Adrenal gland (tissue), 9 donors: ENCODE measurements at regions not wholly inside any gene's neighbourhood (a gene's known extent, or its start where the extent isn't known, plus 50 kb on each side); places are given as distances from the start of the nearest gene placed in this dataset.

Experiments used
- DNase-seq, 7 donors: peaks; one replicate each; pipeline ENCODE4 v3.0.0-alpha.2; 2019 to 2020
- H3K27ac ChIP-seq, 5 donors: fragments of 200-600 bp; sonication (generic) in 4 of 5; 1 replicate in 3 of 5; 2 replicates in 2 of 5; pipeline versions ENCODE4 v1.5.1 to v1.8.0; 2016 to 2020; ENCODE audit warnings: mild to moderate bottlenecking in 1 of 5
- H3K27me3 ChIP-seq: fragments of 200-600 bp; 2 replicates; pipeline ENCODE4 v1.8.0; 2021
- H3K36me3 ChIP-seq, 2 donors: fragments of 200-600 bp; replicated peaks in 1 of 2; 1 replicate in 1 of 2; 2 replicates in 1 of 2; pipeline versions ENCODE4 v1.5.1 to v1.8.0; 2018 to 2022
- H3K4me1 ChIP-seq, 2 donors: fragments of 200-600 bp; replicated peaks in 1 of 2; 1 replicate in 1 of 2; 2 replicates in 1 of 2; pipeline versions ENCODE4 v1.5.1 to v1.8.0; 2018 to 2021
- H3K4me3 ChIP-seq, 4 donors: fragments of 200-600 bp; sonication (generic) in 3 of 4; one replicate each; pipeline ENCODE4 v1.5.1; 2016 to 2018
- H3K9me3 ChIP-seq, 3 donors: fragments of 200-600 bp; sonication (generic) in 1 of 3; replicated peaks in 1 of 3; 1 replicate in 2 of 3; 2 replicates in 1 of 3; pipeline versions ENCODE4 v1.5.1 to v1.8.0; 2016 to 2021
- POLR2A ChIP-seq, 2 donors: fragments of 450-650 bp; IDR thresholded peaks; one replicate each; pipeline ENCODE4 v1.6.1; 2017; ENCODE audit warnings: antibody characterized with exemption in 2 of 2, mild to moderate bottlenecking in 2 of 2, moderate library complexity in 1 of 2
- WGBS, 4 donors: extraction: QIAGEN DNeasy Blood & Tissue Kit in 2 of 4; methylation state at CpG; one replicate each; pipeline versions ENCODE4 v1.1.5 to v1.1.7; 2013 to 2017; 5-methylcytosine and 5-hydroxymethylcytosine counted together
- intact Hi-C, 2 donors: fragments of 100-400 bp; cut with DNase I; formaldehyde crosslinking; loops; one replicate each; pipeline versions ENCODE4 v1.14.1 to v1.15.0; 2022 to 2023
- TF ChIP-seq, protein P1 (sequence below), 6 experiments: fragments of 450-650 bp in 4 of 6; fragments of 200-600 bp in 2 of 6; sonication (generic) in 1 of 6; IDR thresholded peaks; 1 replicate in 5 of 6; 2 replicates in 1 of 6; pipeline versions ENCODE4 v1.5.1 to v1.8.0; 2016 to 2021; ENCODE audit warnings: antibody characterized with exemption in 6 of 6, mild to moderate bottlenecking in 2 of 6, moderate library complexity in 1 of 6
- donor health status: healthy with polysubstance abuse.
- donor health status: Bipolar disorder and iron deficiency.
- donor health status: DM: yes; HTN: yes; CAD: no.
- donor health status: DM: no; HTN: no; CAD: no.
- donor health status: DM: no; HTN: no; CAD: no.

DNA sequence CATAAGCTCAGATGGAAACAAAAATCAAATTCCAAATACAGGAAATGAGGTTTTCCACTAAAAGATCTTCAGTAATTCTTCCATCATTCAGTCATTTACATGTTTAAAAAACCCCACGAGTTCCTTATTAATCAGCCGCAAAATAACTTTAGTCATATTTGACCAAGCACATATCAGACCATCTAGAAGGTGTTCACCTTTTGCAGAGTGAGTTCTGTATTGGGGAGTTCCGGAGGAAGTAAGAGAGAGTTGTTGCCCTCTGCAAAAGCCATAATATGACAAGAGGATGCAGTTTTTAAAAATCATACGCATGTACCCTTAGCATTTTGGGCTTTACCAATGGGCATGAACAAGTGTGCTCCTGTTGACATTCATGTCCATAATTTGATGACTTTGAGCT lies 61.6 kb downstream of the CCR1 start:
- H3K4me3 ChIP-seq, result no peak overlapping the region
- H3K27ac ChIP-seq, result no peak overlapping the region
- H3K4me1 ChIP-seq, result peaks cover 0 to 8% of the 10 kb centered on the region in 2 donors
- WGBS, 4 donors, result 76 to 85% (median 81%) methylated on average over 4 of the region's 4 CpGs
- H3K9me3 ChIP-seq, result no peaks in the 10 kb centered on the region
- TF ChIP-seq, protein P1, sequence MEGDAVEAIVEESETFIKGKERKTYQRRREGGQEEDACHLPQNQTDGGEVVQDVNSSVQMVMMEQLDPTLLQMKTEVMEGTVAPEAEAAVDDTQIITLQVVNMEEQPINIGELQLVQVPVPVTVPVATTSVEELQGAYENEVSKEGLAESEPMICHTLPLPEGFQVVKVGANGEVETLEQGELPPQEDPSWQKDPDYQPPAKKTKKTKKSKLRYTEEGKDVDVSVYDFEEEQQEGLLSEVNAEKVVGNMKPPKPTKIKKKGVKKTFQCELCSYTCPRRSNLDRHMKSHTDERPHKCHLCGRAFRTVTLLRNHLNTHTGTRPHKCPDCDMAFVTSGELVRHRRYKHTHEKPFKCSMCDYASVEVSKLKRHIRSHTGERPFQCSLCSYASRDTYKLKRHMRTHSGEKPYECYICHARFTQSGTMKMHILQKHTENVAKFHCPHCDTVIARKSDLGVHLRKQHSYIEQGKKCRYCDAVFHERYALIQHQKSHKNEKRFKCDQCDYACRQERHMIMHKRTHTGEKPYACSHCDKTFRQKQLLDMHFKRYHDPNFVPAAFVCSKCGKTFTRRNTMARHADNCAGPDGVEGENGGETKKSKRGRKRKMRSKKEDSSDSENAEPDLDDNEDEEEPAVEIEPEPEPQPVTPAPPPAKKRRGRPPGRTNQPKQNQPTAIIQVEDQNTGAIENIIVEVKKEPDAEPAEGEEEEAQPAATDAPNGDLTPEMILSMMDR (IDR thresholded peaks at IDR 0.05), result no peak
- no peak for TF ChIP-seq POLR2A (IDR thresholded peaks at IDR 0.05)
- intact Hi-C loops, result no loop called here
- H3K36me3 ChIP-seq, result no peaks in the 10 kb centered on the region
- no peak for DNase-seq
- H3K27me3 ChIP-seq, result no peaks in the 10 kb centered on the region

DNA sequence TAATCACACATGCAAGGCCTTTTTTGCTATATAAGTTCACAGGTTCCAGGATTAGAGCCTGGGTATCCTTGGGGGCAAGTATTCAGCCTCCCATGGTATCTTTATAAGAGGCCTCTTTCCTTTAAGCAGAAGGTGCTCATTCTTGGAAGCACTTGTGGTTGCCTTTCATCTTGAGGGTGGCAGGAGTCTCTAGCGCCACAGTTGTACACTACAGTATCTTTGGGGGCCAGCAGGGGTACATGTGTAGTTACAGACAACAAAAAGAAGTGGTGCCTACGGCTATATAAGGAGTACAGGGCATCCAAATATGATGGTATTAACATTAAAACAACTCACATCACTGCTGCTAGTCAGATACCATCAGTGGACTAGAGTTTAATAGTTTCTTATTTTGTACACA lies 62.1 kb downstream of the CCR1 start:
- H3K27ac ChIP-seq, result no peak overlapping the region
- no peaks in the 10 kb centered on the region for H3K36me3 ChIP-seq
- peaks cover 0 to 8% of the 10 kb centered on the region in 2 donors for H3K4me1 ChIP-seq
- H3K27me3 ChIP-seq, result no peaks in the 10 kb centered on the region
- DNase-seq, result no peak
- intact Hi-C loops, result no loop called here
- H3K4me3 ChIP-seq, result no peak overlapping the region
- no peaks in the 10 kb centered on the region for H3K9me3 ChIP-seq
- TF ChIP-seq POLR2A (IDR thresholded peaks at IDR 0.05), result no peak
- TF ChIP-seq, protein P1 (IDR thresholded peaks at IDR 0.05), result no peak
- 29 to 50% (median 41%) methylated on average over 2 of the region's 2 CpGs for WGBS, 4 donors

DNA sequence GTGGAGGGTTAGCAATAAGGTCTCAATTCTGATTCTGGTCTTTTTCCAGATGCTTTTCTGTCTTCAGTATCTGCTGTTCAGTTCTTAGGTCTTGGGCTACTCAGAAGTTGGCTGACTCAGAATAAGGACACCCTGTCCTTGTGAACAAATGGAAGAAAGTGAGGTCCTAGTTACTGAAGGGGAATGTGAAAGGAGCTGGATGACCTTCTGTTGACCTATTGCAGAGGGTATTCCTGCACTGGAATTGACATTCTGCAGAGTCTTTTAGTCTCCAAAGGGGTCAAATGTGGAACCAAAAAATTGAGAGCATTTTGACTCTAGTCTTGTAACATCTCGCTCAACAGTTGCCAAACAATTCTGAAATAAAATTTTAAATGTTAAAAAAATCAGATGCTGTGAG lies 63.0 kb downstream of the CCR1 start:
- intact Hi-C loops, result no loop called here
- WGBS, 4 donors, result 83 to 95% (median 86%) methylated on average over 1 of the region's 1 CpG
- no peaks in the 10 kb centered on the region for H3K9me3 ChIP-seq
- DNase-seq, result no peak
- no peaks in the 10 kb centered on the region for H3K27me3 ChIP-seq
- H3K36me3 ChIP-seq, result no peaks in the 10 kb centered on the region
- TF ChIP-seq POLR2A (IDR thresholded peaks at IDR 0.05), result no peak
- TF ChIP-seq, protein P1 (IDR thresholded peaks at IDR 0.05), result no peak
- H3K4me3 ChIP-seq, result no peak overlapping the region
- no peak overlapping the region for H3K27ac ChIP-seq
- peaks cover 0 to 8% of the 10 kb centered on the region in 2 donors for H3K4me1 ChIP-seq

DNA sequence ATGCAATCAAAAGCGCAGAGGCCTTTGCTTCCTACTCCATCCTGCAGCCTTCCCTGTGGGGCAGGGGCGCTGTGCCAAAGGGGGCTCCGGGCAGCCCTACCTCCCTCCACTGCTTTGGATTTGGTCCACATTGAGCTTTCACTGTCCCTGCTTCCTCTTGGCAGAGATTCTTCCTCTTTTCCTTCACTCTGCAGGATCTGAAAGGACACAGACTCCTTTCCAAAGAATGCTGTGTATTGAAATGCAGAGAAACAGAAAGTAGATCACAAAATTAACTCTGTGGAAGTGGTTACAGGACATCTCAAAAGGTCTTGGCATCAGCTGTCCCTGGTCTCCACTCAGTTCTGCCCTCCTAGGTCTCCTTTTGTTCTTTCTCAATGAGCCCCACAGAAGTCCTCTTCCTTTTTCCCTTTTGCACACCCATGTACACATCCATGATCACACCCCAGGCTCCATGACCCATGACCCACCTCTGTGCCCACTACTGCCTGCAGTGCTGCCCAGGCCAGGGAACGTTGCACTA lies 64.1 kb downstream of the CCR1 start:
- 36 to 52% (median 46%) methylated on average over 4 of the region's 4 CpGs for WGBS, 4 donors
- H3K27me3 ChIP-seq, result no peaks in the 10 kb centered on the region
- peak in 3 of 7 donors; percentile 19 to 33 (median 31) for DNase-seq

More for the DNA sequence above, 64.1 kb downstream of the CCR1 start:
- Histone ChIP-seq H3K4me1 (peaks cover 0 to 8% of the 10 kb centered on the region in 2 donors), H3K27ac (peak overlapping the region in 1 of 5 donors; percentile 50), H3K9me3 (no peaks in the 10 kb centered on the region), H3K36me3 (no peaks in the 10 kb centered on the region), H3K4me3 (no peak overlapping the region)
- intact Hi-C loops, result no loop called here
- TF ChIP-seq, protein P1 (IDR thresholded peaks at IDR 0.05), result no peak
- TF ChIP-seq POLR2A (IDR thresholded peaks at IDR 0.05), result no peak
